Tongue (tissue), 1 donor: ENCODE measurements at regions not wholly inside any gene's neighbourhood (a gene's known extent, or its start where the extent isn't known, plus 50 kb on each side); places are given as distances from the start of the nearest gene placed in this dataset.
"Not testable (repeated sequence)": the region's sequence is repeated elsewhere in the genome, so short reads cannot be mapped to it uniquely, and the experiment has no call there.

Experiments used
- DNase-seq: peaks from one replicate; pipeline ENCODE4 v3.0.0-alpha.2; 2015

DNA sequence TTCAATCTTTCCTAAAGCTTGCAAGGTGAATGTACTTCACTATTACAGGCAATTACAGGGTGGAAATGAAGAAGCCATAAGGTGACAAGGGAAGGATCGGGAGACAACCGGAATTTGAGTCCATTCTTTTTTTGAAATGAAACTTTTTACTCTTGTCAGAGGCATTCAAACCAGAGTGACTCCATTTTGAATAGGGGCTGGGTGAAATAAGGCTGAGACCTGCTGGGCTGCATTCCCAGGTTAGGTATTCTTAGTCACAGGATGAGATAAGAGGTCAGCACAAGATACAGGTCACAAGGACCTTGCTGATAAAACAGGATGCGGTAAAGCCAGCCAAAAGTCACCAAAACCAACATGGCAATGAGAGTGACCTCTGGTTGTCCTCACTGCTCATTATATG, 363.3 kb downstream of the TYW1 start:
- no peak for DNase-seq

GRCh38 chr7:67361150-67361549, 364.5 kb downstream of the TYW1 start:
- DNase-seq = no peak

DNA sequence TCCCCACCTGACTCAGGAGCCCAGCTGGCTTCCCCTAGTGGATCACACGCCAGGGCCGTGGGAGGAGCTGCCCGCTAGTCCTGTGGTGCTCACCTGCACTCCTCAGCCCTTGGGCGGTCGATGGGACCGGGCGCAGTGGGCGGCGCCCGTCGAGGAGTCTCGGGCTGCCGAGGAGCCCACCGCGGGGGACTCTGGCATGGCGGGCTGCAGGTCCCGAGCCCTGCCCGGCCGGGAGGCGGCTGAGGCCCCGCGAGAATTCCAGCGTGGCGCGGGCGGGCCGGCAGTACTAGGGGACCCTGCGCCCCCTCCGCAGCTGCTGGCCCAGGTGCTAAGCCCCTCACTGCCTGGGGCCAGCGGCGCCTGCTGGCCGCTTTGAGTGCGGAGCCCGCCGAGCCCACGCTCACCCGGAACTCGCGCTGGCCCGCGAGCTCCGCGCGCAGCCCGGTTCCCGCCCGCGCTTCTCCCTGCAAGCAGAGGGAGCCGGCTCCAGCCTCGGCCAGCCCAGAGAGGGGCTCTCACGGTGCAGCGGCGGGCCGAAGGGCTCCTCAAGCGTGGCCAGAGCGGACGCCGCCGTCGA, 367.9 kb downstream of the TYW1 start:
- no peak for DNase-seq

DNA sequence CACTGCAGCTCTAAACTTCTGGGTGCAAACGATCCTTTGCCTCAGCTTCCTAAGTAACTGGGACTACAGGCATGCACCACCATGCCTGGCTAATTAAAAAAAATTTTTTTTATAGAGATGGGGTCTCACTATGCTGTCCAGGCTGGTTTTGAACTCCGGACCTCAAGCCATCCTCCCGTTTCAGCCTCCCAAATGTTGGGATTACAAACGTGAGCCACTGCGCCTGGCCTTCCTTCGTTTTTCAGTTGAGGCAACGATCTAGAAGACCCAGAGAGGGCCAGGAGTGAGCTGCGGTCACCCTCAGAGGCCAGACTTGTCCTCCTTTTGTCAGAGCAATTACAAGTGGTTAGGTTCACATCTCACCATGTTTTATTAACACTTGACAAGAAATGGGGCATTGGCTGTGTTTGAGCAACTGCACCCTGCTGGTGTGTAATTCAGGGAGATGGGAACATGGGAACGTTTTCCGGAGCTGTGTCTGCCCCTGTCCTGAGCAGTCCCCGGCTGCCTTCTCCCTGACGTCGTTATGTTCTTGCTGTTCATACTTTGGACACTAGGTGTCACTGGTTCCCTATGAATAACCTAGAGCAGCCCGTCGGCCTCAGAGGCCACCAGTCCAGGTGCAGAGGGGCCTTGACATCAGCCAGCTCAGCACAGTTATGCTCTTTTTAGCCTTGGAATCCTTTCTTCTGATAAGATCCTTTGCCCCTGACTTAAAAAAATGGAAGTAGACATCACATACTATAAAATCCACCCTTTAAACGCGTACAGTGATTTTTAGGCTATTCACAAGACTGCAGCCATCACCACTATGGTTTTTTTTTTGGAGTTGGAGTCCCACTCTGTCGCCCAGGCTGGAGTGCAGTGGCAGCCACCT, 375.0 kb downstream of the TYW1 start:
- DNase-seq = peak; percentile 94

DNA sequence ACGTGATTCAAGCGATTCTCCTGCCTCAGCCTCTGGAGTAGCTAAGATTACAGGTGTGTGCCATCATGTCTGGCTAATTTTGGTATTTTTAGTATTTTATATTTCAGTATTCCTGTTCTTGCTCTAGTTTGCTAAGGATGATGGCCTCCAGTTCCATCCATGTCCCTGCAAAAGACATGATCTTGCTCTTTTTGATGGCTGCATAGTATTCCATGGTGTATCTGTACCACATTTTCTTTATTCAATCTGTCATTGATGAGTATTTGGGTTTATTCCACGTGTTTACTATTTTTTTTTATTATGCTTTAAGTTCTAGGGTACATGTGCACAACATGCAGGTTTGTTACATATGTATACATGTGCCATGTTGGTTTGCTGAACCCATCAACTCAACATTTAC, 376.8 kb downstream of the TYW1 start:
- DNase-seq = not testable (repeated sequence)

GRCh38 chr7:67375427-67375826, 378.8 kb downstream of the TYW1 start:
- no peak for DNase-seq

DNA sequence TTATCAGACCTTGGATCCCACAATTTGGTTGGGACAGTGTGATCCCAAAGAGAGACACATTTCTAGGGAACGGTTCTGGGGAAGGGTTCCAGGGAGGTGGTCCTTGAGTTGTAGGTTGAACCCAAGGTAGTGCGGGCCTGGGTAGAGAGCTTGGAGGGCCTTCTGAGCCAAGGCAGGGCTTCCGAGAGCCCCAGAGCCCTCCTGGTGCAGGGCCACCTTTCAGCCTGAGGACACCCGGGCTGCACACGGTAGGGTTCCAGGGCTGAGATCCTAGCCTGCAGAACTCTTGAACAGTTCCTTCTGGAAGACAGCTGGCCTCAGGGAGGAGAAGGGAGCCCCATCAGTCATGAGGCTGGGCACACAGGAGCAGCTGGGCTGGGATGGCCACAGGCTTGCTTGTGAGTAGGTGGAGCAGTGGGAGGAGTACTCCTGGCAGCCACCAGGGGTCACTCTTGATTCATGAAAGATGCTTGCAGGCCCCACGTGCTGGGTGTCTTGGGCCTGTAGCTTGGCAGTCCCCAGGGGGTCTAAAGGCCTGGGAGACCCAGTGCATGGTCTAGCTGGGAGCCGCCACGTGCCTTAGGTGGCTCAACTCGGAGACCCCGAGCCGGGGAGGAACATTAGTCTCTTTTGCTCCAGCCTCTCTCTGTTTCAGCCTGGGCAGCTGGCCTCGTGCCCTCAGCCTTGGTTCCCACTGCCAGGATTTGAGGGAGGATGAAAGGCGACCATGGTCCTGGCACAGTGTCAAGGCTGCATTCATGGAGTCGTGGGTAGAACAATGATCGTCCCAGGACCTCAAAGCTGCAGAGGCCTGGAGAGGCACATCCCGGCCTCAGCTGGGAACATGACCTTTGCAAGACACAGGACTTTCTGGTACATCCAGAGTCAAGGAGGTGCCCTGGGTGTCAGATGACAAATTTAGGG, 381.6 kb downstream of the TYW1 start:
- DNase-seq = peak; percentile 95

DNA sequence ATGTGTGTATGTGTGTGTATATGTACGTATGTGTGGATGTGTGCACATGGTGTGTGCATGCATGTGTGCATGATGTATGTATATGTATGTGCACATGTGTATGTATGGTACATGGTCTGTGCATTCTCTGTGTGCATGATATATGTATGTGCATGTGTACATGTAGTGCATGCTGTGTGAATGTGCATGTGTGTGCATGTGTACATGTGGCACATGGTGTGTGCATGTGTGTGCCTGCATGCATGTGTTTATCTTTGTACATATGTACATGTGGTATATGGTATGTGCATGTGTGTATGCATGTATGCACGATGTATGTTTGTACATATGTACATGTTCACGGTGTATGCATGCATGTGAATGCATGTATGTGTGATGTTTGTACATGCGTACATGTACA, 383.7 kb downstream of the TYW1 start:
- no peak for DNase-seq

- DNase-seq = no peak
Measured at GRCh38 chr7:67380858-67381257, 384.2 kb downstream of the TYW1 start.

GRCh38 chr7:67387851-67388250, 391.2 kb downstream of the TYW1 start:
- no peak for DNase-seq

DNA sequence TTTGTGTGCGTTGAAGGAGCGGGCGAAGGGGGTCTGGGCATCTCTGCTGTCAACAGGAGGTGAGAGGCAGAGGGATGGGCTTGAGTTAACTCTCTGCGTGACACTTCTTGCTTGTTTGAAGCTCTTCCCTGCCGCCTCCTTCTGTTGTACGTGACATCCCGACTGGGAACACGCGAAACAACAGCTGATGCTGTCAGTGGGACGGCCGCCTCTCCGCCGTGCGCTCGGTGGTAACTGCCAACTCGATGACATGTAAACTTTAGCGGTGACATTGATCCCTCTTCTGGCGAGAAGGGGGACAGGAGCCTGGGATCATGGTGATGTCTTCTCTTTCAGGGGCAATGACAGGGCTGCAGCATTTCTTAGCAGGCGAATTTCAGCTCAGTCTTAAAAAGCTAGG, 394.5 kb downstream of the TYW1 start:
- peak; percentile 77 for DNase-seq

- no peak for DNase-seq
Measured at GRCh38 chr7:67392596-67393438, 396.2 kb downstream of the TYW1 start.

GRCh38 chr7:67393903-67394302, 397.3 kb downstream of the TYW1 start:
- no peak for DNase-seq

DNA sequence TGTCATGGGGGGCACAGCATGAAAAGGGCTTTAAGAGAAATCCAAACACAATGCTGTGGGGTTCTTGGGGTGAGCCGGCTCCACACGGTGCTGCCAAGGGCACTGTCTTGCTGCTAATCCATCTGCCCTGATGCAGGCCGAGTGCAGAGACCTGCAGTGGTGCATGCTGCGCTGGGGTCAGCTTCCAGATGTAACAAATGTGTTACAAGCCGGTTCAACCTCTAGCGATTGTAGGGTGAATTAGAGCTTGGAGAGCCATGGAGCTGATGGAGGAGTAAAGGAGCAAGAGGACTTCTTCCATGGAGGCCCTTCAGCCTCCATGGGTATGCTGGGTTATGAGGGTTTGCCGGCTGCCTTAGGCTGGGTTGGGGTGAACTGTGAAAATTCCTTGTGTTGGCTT, 402.3 kb downstream of the TYW1 start:
- no peak for DNase-seq

- no peak for DNase-seq
Measured at GRCh38 chr7:67401492-67401891, 404.9 kb downstream of the TYW1 start.

- DNase-seq = no peak
Measured at GRCh38 chr7:67402280-67402679, 405.6 kb downstream of the TYW1 start.

GRCh38 chr7:67406976-67407375, 410.3 kb downstream of the TYW1 start:
- peak; percentile 54 for DNase-seq

GRCh38 chr7:67407392-67408071, 410.9 kb downstream of the TYW1 start:
- DNase-seq = no peak

DNA sequence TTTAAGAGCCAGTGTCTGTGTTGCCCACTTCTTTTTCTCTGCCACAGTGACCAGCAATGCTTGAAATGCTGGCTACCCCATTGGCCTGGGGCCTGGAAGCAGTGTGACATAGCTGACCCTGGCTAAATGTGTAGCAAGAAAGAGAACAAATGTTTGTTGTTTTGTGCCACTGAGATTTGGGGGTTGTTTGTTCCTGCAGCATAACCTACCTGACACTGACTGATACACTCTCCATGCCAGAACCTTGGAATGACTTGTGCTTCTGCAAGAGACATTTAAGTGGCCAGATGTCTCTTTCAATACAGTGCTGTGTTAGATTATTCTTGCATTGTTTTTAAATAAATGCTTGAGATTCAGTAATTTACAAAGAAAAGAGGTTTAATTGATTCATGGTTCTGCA, 411.5 kb downstream of the TYW1 start:
- no peak for DNase-seq

- DNase-seq = no peak
Measured at GRCh38 chr7:67413670-67414069, 417.0 kb downstream of the TYW1 start.

DNA sequence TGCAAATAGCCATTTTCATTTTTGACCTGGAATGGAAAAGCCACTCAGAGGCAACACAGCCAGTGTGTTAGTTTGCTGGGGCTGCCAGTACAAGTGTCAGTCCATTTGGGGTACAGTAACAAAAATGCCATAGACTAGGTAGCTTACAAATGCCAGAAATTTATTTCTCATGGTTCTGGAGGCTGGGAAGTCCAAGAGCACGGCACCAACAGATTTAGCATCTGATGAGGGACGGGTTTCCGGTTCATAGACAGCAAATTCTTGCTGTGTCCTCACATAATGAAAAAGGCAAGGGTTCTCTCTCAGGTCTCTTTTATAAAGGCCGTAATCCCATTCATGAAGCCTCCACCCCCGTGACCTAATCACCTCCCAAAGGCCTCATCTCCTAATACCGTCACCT, 418.2 kb downstream of the TYW1 start:
- DNase-seq = no peak
